H1 (cell line): ENCODE measurements at regions not wholly inside any gene's neighbourhood (a gene's known extent, or its start where the extent isn't known, plus 50 kb on each side); places are given as distances from the start of the nearest gene placed in this dataset.

Experiments used
- CTCF ChIA-PET: fragments of 300-600 bp; sonication (Branson Sonifier 250); formaldehyde crosslinking; loops from one replicate; lab custom pipeline; 2021; ENCODE audit not compliant: partially characterized antibody; lab: Charles Lee
- POLR2A ChIA-PET: fragments of 300-600 bp; sonication (Branson Sonifier 250); formaldehyde crosslinking; loops from one replicate; lab custom pipeline; 2021; ENCODE audit warnings: inconsistent platforms; ENCODE audit not compliant: partially characterized antibody; lab: Charles Lee
- DNase-seq, 2 experiments: peaks; one replicate each; pipeline versions ENCODE4 v3.0.0 to v3.0.0-alpha.2; 2010 to 2022; ENCODE audit warnings: low spot score in 2 of 2, low read depth in 1 of 2, mixed read lengths in 1 of 2
- FAIRE-seq: peaks from 2 replicates; lab custom pipeline; 2011; peaks lifted over from hg19 to GRCh38; lab: Jason Lieb, UNC
- H2AFZ ChIP-seq: 2 replicates; pipeline ENCODE4 v1.8.1; 2012; ENCODE audit warnings: low read length, inconsistent platforms
- H2AK5ac ChIP-seq: 2 replicates; pipeline ENCODE4 v1.6.1; 2013; ENCODE audit warnings: low read depth, low read length
- H2BK120ac ChIP-seq: replicated peaks from 2 replicates; pipeline ENCODE3; 2013; ENCODE audit warnings: low read depth, low read length, inconsistent platforms
- H2BK12ac ChIP-seq: 2 replicates; pipeline ENCODE4 v1.6.1; 2013; ENCODE audit warnings: low read depth, low read length
- H2BK15ac ChIP-seq: 2 replicates; pipeline ENCODE4 v1.6.1; 2013; ENCODE audit warnings: low read length
- H2BK20ac ChIP-seq: 2 replicates; pipeline ENCODE4 v1.6.1; 2013; ENCODE audit warnings: low read length
- H2BK5ac ChIP-seq: 2 replicates; pipeline ENCODE4 v1.6.1; 2013; ENCODE audit warnings: low read depth, low read length
- H3K14ac ChIP-seq: 2 replicates; pipeline ENCODE4 v1.6.1; 2013; ENCODE audit warnings: inconsistent platforms; ENCODE audit not compliant: insufficient read length
- H3K18ac ChIP-seq: 2 replicates; pipeline ENCODE4 v1.6.1; 2013; ENCODE audit warnings: low read length; ENCODE audit errors: extremely low read depth
- H3K23ac ChIP-seq: 2 replicates; pipeline ENCODE4 v1.6.1; 2013; ENCODE audit warnings: inconsistent platforms; ENCODE audit not compliant: insufficient read length
- H3K23me2 ChIP-seq: 2 replicates; pipeline ENCODE4 v1.6.1; 2013; ENCODE audit warnings: low read depth, low read length
- H3K27ac ChIP-seq: 2 replicates; pipeline ENCODE4 v1.6.1; 2011; ENCODE audit warnings: low read depth, low read length, inconsistent platforms
- H3K27me3 ChIP-seq, 4 experiments: replicated peaks in 1 of 4; 1 replicate in 1 of 4; 2 replicates in 3 of 4; pipeline versions ENCODE4 v1.6.1 to v1.8.1; 2011 to 2013; ENCODE audit warnings: low read length in 3 of 4, mild to moderate bottlenecking in 3 of 4, inconsistent platforms in 2 of 4, mixed read lengths in 2 of 4, moderate library complexity in 1 of 4; ENCODE audit not compliant: control insufficient read depth in 3 of 4, insufficient read depth in 3 of 4; ENCODE audit errors: extremely low read depth in 1 of 4
- H3K36me3 ChIP-seq, 4 experiments: 2 replicates each; pipeline versions ENCODE4 v1.6.1 to v1.8.1; 2011 to 2013; ENCODE audit warnings: mild to moderate bottlenecking in 4 of 4, low read length in 3 of 4, moderate library complexity in 2 of 4, control low read depth in 1 of 4, inconsistent platforms in 1 of 4; ENCODE audit not compliant: insufficient read depth in 4 of 4, control insufficient read depth in 2 of 4
- H3K4ac ChIP-seq: replicated peaks from 2 replicates; pipeline ENCODE3; 2013; ENCODE audit warnings: low read length, low read depth, mixed read lengths, inconsistent platforms; ENCODE audit not compliant: insufficient read length
- H3K4me1 ChIP-seq, 4 experiments: replicated peaks in 1 of 4; 1 replicate in 1 of 4; 2 replicates in 3 of 4; pipeline versions ENCODE4 v1.6.1 to v1.8.1; 2011 to 2013; ENCODE audit warnings: low read length in 3 of 4, inconsistent platforms in 2 of 4, mixed read lengths in 1 of 4; ENCODE audit not compliant: insufficient read depth in 4 of 4, control insufficient read depth in 3 of 4
- H3K4me2 ChIP-seq, 2 experiments: 2 replicates each; pipeline versions ENCODE4 v1.6.1 to v1.8.1; 2011 to 2013; ENCODE audit warnings: low read depth in 2 of 2, low read length in 2 of 2, control low read depth in 1 of 2, inconsistent platforms in 1 of 2, mild to moderate bottlenecking in 1 of 2; ENCODE audit not compliant: insufficient read depth in 1 of 2
- H3K4me3 ChIP-seq, 4 experiments: fragments of 200-600, 300-600 bp in 1 of 4; sonication (generic), shearing (Covaris generic), sonication (Bioruptor Twin) in 1 of 4; 2 replicates each; pipeline versions ENCODE4 v1.5.1 to v1.8.1; 2011 to 2016; ENCODE audit warnings: low read length in 4 of 4, low read depth in 3 of 4, control low read depth in 2 of 4, inconsistent platforms in 2 of 4, mild to moderate bottlenecking in 2 of 4, mixed read lengths in 1 of 4, moderate library complexity in 1 of 4; ENCODE audit not compliant: insufficient read depth in 2 of 4; ENCODE audit errors: extremely low read depth in 1 of 4
- H3K56ac ChIP-seq: replicated peaks from 2 replicates; pipeline ENCODE3; 2013; ENCODE audit warnings: low read depth, mild to moderate bottlenecking, mixed read lengths, low read length, inconsistent platforms; ENCODE audit not compliant: insufficient read length
- H3K79me1 ChIP-seq: 2 replicates; pipeline ENCODE4 v1.6.1; 2013; ENCODE audit warnings: low read depth, low read length, control low read depth
- H3K79me2 ChIP-seq, 2 experiments: 2 replicates each; pipeline versions ENCODE4 v1.6.1 to v1.8.1; 2012 to 2013; ENCODE audit warnings: low read length in 2 of 2, mild to moderate bottlenecking in 2 of 2, inconsistent platforms in 1 of 2; ENCODE audit not compliant: insufficient read depth in 2 of 2, control insufficient read depth in 1 of 2
- H3K9ac ChIP-seq, 4 experiments: replicated peaks in 1 of 4; 1 replicate in 1 of 4; 2 replicates in 3 of 4; pipeline versions ENCODE4 v1.6.1 to v1.8.1; 2011 to 2013; ENCODE audit warnings: low read depth in 3 of 4, low read length in 3 of 4, control low read depth in 2 of 4, mild to moderate bottlenecking in 2 of 4, moderate library complexity in 2 of 4, inconsistent platforms in 1 of 4; ENCODE audit errors: extremely low read depth in 1 of 4
- H3K9me3 ChIP-seq, 2 experiments: 2 replicates each; pipeline versions ENCODE4 v1.6.1 to v1.8.1; 2012 to 2013; ENCODE audit warnings: mild to moderate bottlenecking in 2 of 2, moderate library complexity in 2 of 2, control low read depth in 1 of 2, inconsistent platforms in 1 of 2, low read depth in 1 of 2, low read length in 1 of 2, mixed read lengths in 1 of 2; ENCODE audit not compliant: insufficient read depth in 2 of 2
- H4K20me1 ChIP-seq, 2 experiments: replicated peaks in 1 of 2; 2 replicates each; pipeline versions ENCODE3 to v1.8.1; 2011 to 2013; ENCODE audit warnings: inconsistent platforms in 2 of 2, low read length in 2 of 2, mild to moderate bottlenecking in 1 of 2; ENCODE audit not compliant: insufficient read depth in 2 of 2, control insufficient read depth in 1 of 2
- H4K5ac ChIP-seq: 2 replicates; pipeline ENCODE4 v1.6.1; 2013; ENCODE audit warnings: low read length, low read depth, mixed read lengths, inconsistent platforms; ENCODE audit not compliant: insufficient read length
- H4K8ac ChIP-seq: 2 replicates; pipeline ENCODE4 v1.8.0; 2013; ENCODE audit warnings: mild to moderate bottlenecking, moderate library complexity, low read length, inconsistent platforms; ENCODE audit not compliant: insufficient read depth; ENCODE audit errors: extremely low read depth
- H4K91ac ChIP-seq: replicated peaks from 2 replicates; pipeline ENCODE3; 2013; ENCODE audit warnings: low read length, mixed read lengths, inconsistent platforms; ENCODE audit not compliant: insufficient read length
- CHD1 ChIP-seq: IDR thresholded peaks from 2 replicates; pipeline ENCODE4 v1.6.1; 2012; ENCODE audit warnings: low read depth, low read length, improper control_type of control experiment
- GTF2F1 ChIP-seq: IDR thresholded peaks from 2 replicates; pipeline ENCODE4 v1.6.1; 2012; ENCODE audit warnings: low read depth, low read length, improper control_type of control experiment, borderline replicate concordance
- HDAC6 ChIP-seq: IDR thresholded peaks from one replicate; pipeline ENCODE4 v1.7.1; 2012; ENCODE audit warnings: low read depth, mild to moderate bottlenecking, inconsistent platforms, low read length, moderate library complexity
- JUN ChIP-seq: IDR thresholded peaks from 2 replicates; pipeline ENCODE4 v1.6.1; 2011; ENCODE audit warnings: low read depth, mild to moderate bottlenecking, improper control_type of control experiment, low read length
- NRF1 ChIP-seq: IDR thresholded peaks from 2 replicates; pipeline ENCODE4 v1.6.1; 2011; ENCODE audit warnings: mild to moderate bottlenecking, low read depth, low read length, improper control_type of control experiment
- RAD21 ChIP-seq, 2 experiments: IDR thresholded peaks in 1 of 2; conservative IDR thresholded peaks in 1 of 2; 2 replicates each; pipeline ENCODE4 v1.6.1; 2011; ENCODE audit warnings: low read depth in 2 of 2, low read length in 2 of 2, improper control_type of control experiment in 1 of 2, inconsistent platforms in 1 of 2, mild to moderate bottlenecking in 1 of 2, moderate library complexity in 1 of 2
- SIX5 ChIP-seq: IDR thresholded peaks from 2 replicates; pipeline ENCODE4 v1.6.1; 2011; ENCODE audit warnings: mild to moderate bottlenecking, low read depth, low read length
- SP4 ChIP-seq: IDR thresholded peaks from 2 replicates; pipeline ENCODE4 v1.6.1; 2012; ENCODE audit warnings: low read length, inconsistent platforms
- TBP ChIP-seq: IDR thresholded peaks from 2 replicates; pipeline ENCODE4 v1.6.1; 2011; ENCODE audit warnings: low read depth, low read length, improper control_type of control experiment
- WGBS, 2 experiments: shearing (Covaris generic) in 1 of 2; methylation state at CpG; one replicate each; pipeline versions ENCODE4 v1.1.6 to v1.1.7; 2013 to 2015; ENCODE audit warnings: low lambda C conversion rate in 2 of 2, mixed read lengths in 2 of 2, inconsistent platforms in 1 of 2, low coverage in 1 of 2, missing lambda C conversion rate in 1 of 2; ENCODE audit not compliant: insufficient replicate concordance in 2 of 2, insufficient coverage in 1 of 2, insufficient read length in 1 of 2; ENCODE audit errors: extremely low coverage in 1 of 2, missing lambda C conversion rate in 1 of 2; 5-methylcytosine and 5-hydroxymethylcytosine counted together

DNA sequence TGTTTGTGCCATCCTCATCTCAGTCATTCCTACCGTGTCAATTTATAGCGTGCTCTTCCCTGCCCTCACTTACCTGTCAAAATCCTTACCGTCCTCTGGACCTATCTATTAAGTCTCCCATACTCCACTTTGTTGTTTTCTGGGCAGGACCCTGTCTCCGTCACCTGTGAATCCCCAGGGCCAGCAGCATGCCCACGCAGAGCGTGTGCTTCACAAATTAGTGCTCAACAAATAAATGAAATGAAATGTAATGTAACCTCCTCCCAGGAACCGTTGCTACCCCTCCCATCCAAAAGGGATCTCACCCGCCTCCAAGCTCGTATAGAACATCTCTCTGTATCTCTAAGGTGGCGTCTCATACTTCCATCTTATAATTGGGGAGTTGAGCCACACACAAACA, 589.9 kb upstream of the MGMT start:
- Histone ChIP-seq H2BK15ac (no peak overlapping the region), H4K91ac (no peak overlapping the region)

More for the DNA sequence above, 589.9 kb upstream of the MGMT start:
- Histone ChIP-seq H3K4me1 (no peaks in the 10 kb centered on the region), H3K18ac (no peak overlapping the region), H4K5ac (no peak overlapping the region), H3K27me3 (no peaks in the 10 kb centered on the region), H4K8ac (no peak overlapping the region), H3K56ac (no peak overlapping the region), H3K9me3 (no peaks in the 10 kb centered on the region), H2AK5ac (no peak overlapping the region), H3K79me2 (no peaks in the 10 kb centered on the region), H3K23me2 (no peaks in the 10 kb centered on the region), H2BK120ac (no peak overlapping the region), H2AFZ (no peak overlapping the region), H3K23ac (no peak overlapping the region), H3K4me3 (no peak overlapping the region), H4K20me1 (no peaks in the 10 kb centered on the region), H3K36me3 (no peaks in the 10 kb centered on the region), H3K14ac (no peak overlapping the region), H3K4me2 (no peak overlapping the region), H2BK20ac (no peak overlapping the region), H2BK5ac (no peak overlapping the region), H3K4ac (no peak overlapping the region), H3K9ac (no peak overlapping the region), H3K79me1 (no peaks in the 10 kb centered on the region), H3K27ac (no peak overlapping the region), H2BK12ac (no peak overlapping the region)
- ChIA-PET CTCF (interaction anchor here (0.6 to 4.7 kb wide), 5 partner anchors 17 to 782 kb away, joined by 4 to 17 read pairs (median 4); no protein-coding TSS in a partner anchor), POLR2A (no interaction called here)
- TF ChIP-seq GTF2F1 (no peak), TBP (no peak), RAD21 (IDR thresholded peaks at IDR 0.05 in 1 of 2, conservative IDR thresholded peaks at IDR 0.05 in 1 of 2; ENCODE audit: low read depth in 2 of 2, low read length in 2 of 2) (no peak), SIX5 (no peak), CHD1 (no peak), SP4 (no peak), HDAC6 (no peak), JUN (no peak), NRF1 (no peak)
- 91% methylated on average over 10 of the region's 10 CpGs; no CpG with 5 or more reads in 1 of the 2 experiments for WGBS, 2 experiments
- DNase-seq (peak in 1 of 2 experiments; percentile 8), FAIRE-seq (no peak)
